Endothelial cell of umbilical vein (primary cell): ENCODE measurements at regions not wholly inside any gene's neighbourhood (a gene's known extent, or its start where the extent isn't known, plus 50 kb on each side); places are given as distances from the start of the nearest gene placed in this dataset.

ENCODE experiments used
- BruUV-seq: library from RNA; stranded (reverse); fragments of 400-500 nt; replicated peaks from 2 replicates; lab custom pipeline; 2021; lab: Mats Ljungman, UMichigan
- CTCF ChIA-PET: fragments of 300-600, 350-600 bp; sonication (Branson Sonifier 250); formaldehyde crosslinking; loops from one replicate; lab custom pipeline; 2021; ENCODE audit warnings: antibody characterized with exemption, inconsistent platforms; lab: Charles Lee
- POLR2A ChIA-PET: fragments of 300-600, 350-600 bp; sonication (Branson Sonifier 250); formaldehyde crosslinking; loops from one replicate; lab custom pipeline; 2021; ENCODE audit warnings: antibody characterized with exemption, inconsistent platforms; lab: Charles Lee
- DNase-seq: peaks from one replicate; pipeline ENCODE4 v3.0.0-alpha.2; 2011; ENCODE audit warnings: low read depth, low spot score
- FAIRE-seq: peaks from 2 replicates; lab custom pipeline; 2011; peaks lifted over from hg19 to GRCh38; lab: Jason Lieb, UNC
- H2AFZ ChIP-seq: 2 replicates; pipeline ENCODE4 v1.6.0; 2012; ENCODE audit warnings: low read depth, low read length, control low read depth, inconsistent platforms
- H3K27ac ChIP-seq: 2 replicates; pipeline ENCODE4 v1.5.1; 2011; ENCODE audit warnings: low read depth, mild to moderate bottlenecking, control low read depth, low read length, moderate library complexity; ENCODE audit not compliant: insufficient read depth
- H3K27me3 ChIP-seq, 2 experiments: 2 replicates each; pipeline versions ENCODE4 v1.6.0 to v1.6.1; 2011; ENCODE audit warnings: low read length in 2 of 2, mixed read lengths in 1 of 2; ENCODE audit not compliant: control insufficient read depth in 2 of 2, insufficient read depth in 2 of 2
- H3K36me3 ChIP-seq, 2 experiments: 2 replicates in 1 of 2; 3 replicates in 1 of 2; pipeline ENCODE4 v1.5.1; 2011; ENCODE audit warnings: low read length in 2 of 2, mild to moderate bottlenecking in 1 of 2, moderate library complexity in 1 of 2; ENCODE audit not compliant: control insufficient read depth in 2 of 2, insufficient read depth in 2 of 2; ENCODE audit errors: extremely low read depth in 1 of 2
- H3K4me1 ChIP-seq: 3 replicates; pipeline ENCODE4 v1.5.1; 2011; ENCODE audit warnings: mild to moderate bottlenecking, low read length; ENCODE audit not compliant: control insufficient read depth, insufficient read depth; ENCODE audit errors: extremely low read depth
- H3K4me2 ChIP-seq: 2 replicates; pipeline ENCODE4 v1.6.1; 2011; ENCODE audit warnings: low read length, control low read depth, mixed read lengths; ENCODE audit not compliant: insufficient read depth
- H3K4me3 ChIP-seq, 3 experiments: fragments of 200-600 bp in 1 of 3; sonication (generic), shearing (Covaris generic) in 1 of 3; replicated peaks in 1 of 3; 2 replicates each; pipeline ENCODE4 v1.5.1; 2011 to 2016; ENCODE audit warnings: control low read depth in 3 of 3, low read length in 3 of 3, mild to moderate bottlenecking in 2 of 3, inconsistent platforms in 1 of 3, low read depth in 1 of 3, moderate library complexity in 1 of 3; ENCODE audit not compliant: insufficient read depth in 1 of 3
- H3K79me2 ChIP-seq: 2 replicates; pipeline ENCODE4 v1.6.0; 2012; ENCODE audit warnings: low read length, inconsistent platforms; ENCODE audit not compliant: control insufficient read depth, insufficient read depth
- H3K9ac ChIP-seq: replicated peaks from 2 replicates; pipeline ENCODE3; 2011; ENCODE audit warnings: low read length, control low read depth; ENCODE audit not compliant: insufficient read depth; ENCODE audit errors: extremely low read depth
- H3K9me1 ChIP-seq: replicated peaks from 3 replicates; pipeline ENCODE4 v1.6.0; 2011; ENCODE audit warnings: mild to moderate bottlenecking, low read length; ENCODE audit not compliant: control insufficient read depth, insufficient read depth; ENCODE audit errors: extremely low read depth
- H3K9me3 ChIP-seq: replicated peaks from 2 replicates; pipeline ENCODE4 v1.5.1; 2012; ENCODE audit warnings: low read length, inconsistent platforms; ENCODE audit not compliant: control insufficient read depth, insufficient read depth
- H4K20me1 ChIP-seq: replicated peaks from 2 replicates; pipeline ENCODE3; 2011; ENCODE audit warnings: mild to moderate bottlenecking, low read length; ENCODE audit not compliant: control insufficient read depth, insufficient read depth; ENCODE audit errors: extremely low read depth
- EZH2 ChIP-seq: IDR thresholded peaks from 2 replicates; pipeline ENCODE4 v1.6.1; 2012; ENCODE audit warnings: borderline replicate concordance, low read depth, mild to moderate bottlenecking, moderate library complexity, low read length, inconsistent platforms; ENCODE audit not compliant: severe bottlenecking
- FOS ChIP-seq: IDR thresholded peaks from 2 replicates; pipeline ENCODE4 v1.6.1; 2011; ENCODE audit warnings: mild to moderate bottlenecking, low read length, moderate library complexity, borderline replicate concordance; ENCODE audit not compliant: insufficient read depth
- GATA2 ChIP-seq: IDR thresholded peaks from 2 replicates; pipeline ENCODE4 v1.7.0; 2011; ENCODE audit warnings: low read depth, mild to moderate bottlenecking, moderate library complexity, mixed read lengths, low read length; ENCODE audit not compliant: insufficient read length, insufficient read depth
- JUN ChIP-seq: IDR thresholded peaks from 2 replicates; pipeline ENCODE4 v1.6.1; 2011; ENCODE audit warnings: borderline replicate concordance, low read depth; ENCODE audit not compliant: insufficient read length, insufficient read depth
- MYC ChIP-seq: IDR thresholded peaks from one replicate; pipeline ENCODE4 v1.6.1; 2011; ENCODE audit warnings: mild to moderate bottlenecking, low read depth, low read length
- POLR2A ChIP-seq: IDR thresholded peaks from 2 replicates; pipeline ENCODE4 v1.6.1; 2012; ENCODE audit warnings: low read depth, mild to moderate bottlenecking, control low read depth, low read length
- POLR2AphosphoS5 ChIP-seq: IDR thresholded peaks from 2 replicates; pipeline ENCODE4 v1.6.1; 2012; ENCODE audit warnings: low read depth, mild to moderate bottlenecking, control low read depth, low read length, moderate library complexity; ENCODE audit not compliant: insufficient read depth
- dilution Hi-C: fragments of 300-500 bp; cut with MboI; formaldehyde crosslinking; loops from one replicate; pipeline ENCODE4 v1.15.0; 2019; ENCODE audit warnings: low sequenced_read_pairs; ENCODE audit not compliant: extremely low pct_ligation_motif_present
- intact Hi-C: fragments of 100-400 bp; cut with micrococcal nuclease; formaldehyde crosslinking; loops from one replicate; pipeline ENCODE4 v1.10.0; 2022
- TF ChIP-seq, protein P1 (sequence below), 2 donors: IDR thresholded peaks; 1 replicate in 1 of 2; 2 replicates in 1 of 2; pipeline ENCODE4 v1.5.1; 2011; ENCODE audit warnings: low read length in 2 of 2, mild to moderate bottlenecking in 2 of 2, moderate library complexity in 2 of 2, control low read depth in 1 of 2, inconsistent platforms in 1 of 2, low read depth in 1 of 2; ENCODE audit not compliant: insufficient read depth in 1 of 2; ENCODE audit errors: extremely low read depth in 1 of 2
- TF ChIP-seq, protein P2 (sequence below): IDR thresholded peaks from 2 replicates; pipeline ENCODE4 v1.6.1; 2011; ENCODE audit not compliant: insufficient read depth, insufficient read length

DNA sequence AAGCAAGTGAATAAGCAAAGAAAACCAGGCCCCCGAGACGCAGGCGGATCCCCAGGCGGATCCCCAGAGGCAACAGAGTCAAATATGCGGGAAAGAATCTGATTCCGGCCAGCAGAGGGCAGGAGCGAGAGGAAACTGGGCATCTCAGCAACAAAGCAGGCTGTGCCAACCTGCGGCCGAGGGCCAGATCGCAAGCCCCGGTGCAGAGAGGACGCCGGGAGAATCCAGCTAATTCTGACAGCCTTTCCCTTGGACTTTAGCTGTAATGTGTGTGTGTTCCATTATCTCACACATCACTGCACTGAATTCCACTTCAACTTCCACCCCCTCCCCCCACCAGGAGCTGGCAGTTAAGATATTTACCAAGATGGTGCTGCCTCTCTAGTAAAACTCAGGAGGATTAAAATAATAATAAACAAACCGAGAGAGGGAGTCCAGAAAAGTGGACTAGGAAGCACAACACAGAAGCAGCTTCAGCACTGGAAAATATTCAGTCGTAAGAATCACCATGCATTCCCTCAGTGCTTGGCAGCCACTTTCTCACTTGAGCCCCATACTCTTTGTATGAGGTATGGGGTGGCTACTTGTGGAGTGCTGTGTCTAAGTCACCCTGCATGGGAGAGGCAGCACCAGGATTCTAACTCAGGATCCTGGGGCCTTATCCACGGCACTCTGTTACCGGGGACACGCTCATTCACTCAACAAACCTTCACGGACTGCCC, 66.2 kb upstream of the SNX9 start:
- peak overlapping the region; percentile 40 for H2AFZ ChIP-seq
- H3K36me3 ChIP-seq = no peaks in the 10 kb centered on the region
- H3K9ac ChIP-seq = no peak overlapping the region
- DNase-seq (peak; percentile 88), FAIRE-seq (peak; percentile 100)
- peak overlapping the region; percentile 22 for H3K4me2 ChIP-seq
- ChIA-PET POLR2A (no interaction called here), CTCF (interaction anchor here (0.6 to 10.6 kb wide), 48 partner anchors 8 to 442 kb away, joined by 3 to 235 read pairs (median 4); no protein-coding TSS in a partner anchor)
- no peaks in the 10 kb centered on the region for H3K9me1 ChIP-seq
- no TSS peak for BruUV-seq
- no peaks in the 10 kb centered on the region for H3K79me2 ChIP-seq
- H3K27ac ChIP-seq = peak overlapping the region; percentile 3
- TF ChIP-seq JUN = no peak
- TF ChIP-seq POLR2AphosphoS5 = peak; percentile 31
- TF ChIP-seq, protein P1, sequence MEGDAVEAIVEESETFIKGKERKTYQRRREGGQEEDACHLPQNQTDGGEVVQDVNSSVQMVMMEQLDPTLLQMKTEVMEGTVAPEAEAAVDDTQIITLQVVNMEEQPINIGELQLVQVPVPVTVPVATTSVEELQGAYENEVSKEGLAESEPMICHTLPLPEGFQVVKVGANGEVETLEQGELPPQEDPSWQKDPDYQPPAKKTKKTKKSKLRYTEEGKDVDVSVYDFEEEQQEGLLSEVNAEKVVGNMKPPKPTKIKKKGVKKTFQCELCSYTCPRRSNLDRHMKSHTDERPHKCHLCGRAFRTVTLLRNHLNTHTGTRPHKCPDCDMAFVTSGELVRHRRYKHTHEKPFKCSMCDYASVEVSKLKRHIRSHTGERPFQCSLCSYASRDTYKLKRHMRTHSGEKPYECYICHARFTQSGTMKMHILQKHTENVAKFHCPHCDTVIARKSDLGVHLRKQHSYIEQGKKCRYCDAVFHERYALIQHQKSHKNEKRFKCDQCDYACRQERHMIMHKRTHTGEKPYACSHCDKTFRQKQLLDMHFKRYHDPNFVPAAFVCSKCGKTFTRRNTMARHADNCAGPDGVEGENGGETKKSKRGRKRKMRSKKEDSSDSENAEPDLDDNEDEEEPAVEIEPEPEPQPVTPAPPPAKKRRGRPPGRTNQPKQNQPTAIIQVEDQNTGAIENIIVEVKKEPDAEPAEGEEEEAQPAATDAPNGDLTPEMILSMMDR (IDR thresholded peaks at IDR 0.05; ENCODE audit: extremely low read depth in 1 of 2, insufficient read depth in 1 of 2, low read depth in 1 of 2, low read length in 2 of 2) = peak; percentile 80 to 83
- no peak for TF ChIP-seq MYC
- no peak for TF ChIP-seq POLR2A
- TF ChIP-seq FOS = no peak
- TF ChIP-seq EZH2 = no peak
- no peak for TF ChIP-seq GATA2
- TF ChIP-seq, protein P2, sequence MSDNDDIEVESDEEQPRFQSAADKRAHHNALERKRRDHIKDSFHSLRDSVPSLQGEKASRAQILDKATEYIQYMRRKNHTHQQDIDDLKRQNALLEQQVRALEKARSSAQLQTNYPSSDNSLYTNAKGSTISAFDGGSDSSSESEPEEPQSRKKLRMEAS = no peak
- no peak overlapping the region for H3K4me3 ChIP-seq
- no peaks in the 10 kb centered on the region for H3K27me3 ChIP-seq
- peaks cover 47% of the 10 kb centered on the region for H3K4me1 ChIP-seq
- intact Hi-C loops (loop anchor here (1.0 kb wide), 4 partner anchors 66 to 377 kb away; partner anchors contain the start of gene SNX9), dilution Hi-C loops (no loop called here)
- no peaks in the 10 kb centered on the region for H3K9me3 ChIP-seq
- no peaks in the 10 kb centered on the region for H4K20me1 ChIP-seq
